GM18907 (cell line): ENCODE measurements at regions not wholly inside any gene's neighbourhood (a gene's known extent, or its start where the extent isn't known, plus 50 kb on each side); places are given as distances from the start of the nearest gene placed in this dataset.

Source experiments
- ATAC-seq: cut with Tn5 transposase; IDR thresholded peaks from one replicate; pipeline ENCODE4 v1.9.1; 2021; ENCODE audit warnings: mild to moderate bottlenecking, moderate library complexity; ENCODE audit not compliant: unreplicated experiment

- no peak for ATAC-seq
Observed at GRCh38 chr13:48181482-48182145, 51.4 kb upstream of the ITM2B start.

- ATAC-seq = no peak
Observed at GRCh38 chr13:48178126-48178525, 54.9 kb upstream of the ITM2B start.

GRCh38 chr13:48176781-48177180, 56.2 kb upstream of the ITM2B start:
- no peak for ATAC-seq

- ATAC-seq = no peak
Observed at GRCh38 chr13:48175185-48175584, 57.8 kb upstream of the ITM2B start.

- ATAC-seq = no peak
Observed at GRCh38 chr13:48167866-48168265, 65.1 kb upstream of the ITM2B start.

- ATAC-seq = no peak
Observed at GRCh38 chr13:48165727-48166126, 67.3 kb upstream of the ITM2B start.

- ATAC-seq = no peak
Observed at GRCh38 chr13:48165063-48165462, 67.9 kb upstream of the ITM2B start.

GRCh38 chr13:48163061-48163460, 68.2 kb upstream of the MED4 start:
- no peak for ATAC-seq

GRCh38 chr13:48162217-48162616, 67.3 kb upstream of the MED4 start:
- ATAC-seq = no peak

- ATAC-seq = no peak
Observed at GRCh38 chr13:48161530-48162179, 66.8 kb upstream of the MED4 start.

- no peak for ATAC-seq
Observed at GRCh38 chr13:48160606-48161278, 65.8 kb upstream of the MED4 start.

- ATAC-seq = no peak
Observed at GRCh38 chr13:48159826-48160225, 64.9 kb upstream of the MED4 start.

GRCh38 chr13:48159401-48159800, 64.5 kb upstream of the MED4 start:
- no peak for ATAC-seq

- ATAC-seq = no peak
Observed at GRCh38 chr13:48158915-48159314, 64.0 kb upstream of the MED4 start.

GRCh38 chr13:48158290-48158689, 63.4 kb upstream of the MED4 start:
- peak; percentile 61 for ATAC-seq

- ATAC-seq = no peak
Observed at GRCh38 chr13:48156466-48156865, 61.6 kb upstream of the MED4 start.

- peak; percentile 46 for ATAC-seq
Observed at GRCh38 chr13:48155848-48156247, 60.9 kb upstream of the MED4 start.

GRCh38 chr13:48154671-48155070, 59.8 kb upstream of the MED4 start:
- no peak for ATAC-seq

GRCh38 chr13:48153186-48153585, 58.3 kb upstream of the MED4 start:
- no peak for ATAC-seq

- ATAC-seq = no peak
Observed at GRCh38 chr13:48151363-48152161, 56.7 kb upstream of the MED4 start.

GRCh38 chr13:48148454-48148853, 53.5 kb upstream of the MED4 start:
- ATAC-seq = no peak
